Stromal cell of bone marrow (primary cell): ENCODE measurements at regions not wholly inside any gene's neighbourhood (a gene's known extent, or its start where the extent isn't known, plus 50 kb on each side); places are given as distances from the start of the nearest gene placed in this dataset.

Experiments used
- DNase-seq: peaks from one replicate; pipeline ENCODE4 v3.0.0-alpha.2; 2012; ENCODE audit warnings: low read depth

DNA sequence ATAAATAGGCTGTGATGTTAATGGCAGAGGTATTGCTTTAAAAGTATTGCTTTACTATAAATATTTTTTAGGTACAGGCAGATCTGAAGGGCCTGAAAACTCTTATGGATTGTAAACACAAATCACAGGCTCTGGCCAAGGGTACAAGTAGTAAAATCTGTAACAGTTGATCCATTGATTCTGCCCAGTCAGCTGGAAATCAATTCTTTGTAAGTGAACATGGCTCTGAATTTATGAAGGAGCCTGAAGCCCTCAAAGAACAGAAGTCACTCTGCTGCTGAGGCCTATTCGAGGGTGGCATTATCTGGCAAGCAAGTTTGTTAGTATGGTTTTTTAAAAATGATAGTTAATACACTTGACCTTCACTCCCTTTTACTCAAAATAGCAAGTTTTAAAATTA is 834.0 kb upstream of the TMPRSS15 start:
- DNase-seq: no peak

DNA sequence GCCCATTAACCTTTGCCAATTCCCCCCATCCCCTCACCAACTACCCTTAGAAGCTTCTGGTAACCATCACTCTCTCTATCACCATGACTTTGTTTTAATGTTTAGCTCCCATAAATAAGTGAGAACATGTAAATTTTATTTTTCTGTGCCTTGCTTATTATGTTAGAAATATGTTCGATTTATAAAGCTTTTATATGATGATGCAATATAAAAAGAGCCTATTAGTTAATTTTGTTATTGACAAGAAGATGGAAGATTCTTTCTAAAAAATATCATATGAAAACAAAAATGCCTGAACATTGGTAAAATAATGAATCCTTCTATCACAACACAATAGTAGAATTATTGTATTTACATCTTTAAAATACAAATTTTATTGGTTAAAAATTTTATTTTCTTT is 836.1 kb upstream of the TMPRSS15 start:
- DNase-seq: no peak

DNA sequence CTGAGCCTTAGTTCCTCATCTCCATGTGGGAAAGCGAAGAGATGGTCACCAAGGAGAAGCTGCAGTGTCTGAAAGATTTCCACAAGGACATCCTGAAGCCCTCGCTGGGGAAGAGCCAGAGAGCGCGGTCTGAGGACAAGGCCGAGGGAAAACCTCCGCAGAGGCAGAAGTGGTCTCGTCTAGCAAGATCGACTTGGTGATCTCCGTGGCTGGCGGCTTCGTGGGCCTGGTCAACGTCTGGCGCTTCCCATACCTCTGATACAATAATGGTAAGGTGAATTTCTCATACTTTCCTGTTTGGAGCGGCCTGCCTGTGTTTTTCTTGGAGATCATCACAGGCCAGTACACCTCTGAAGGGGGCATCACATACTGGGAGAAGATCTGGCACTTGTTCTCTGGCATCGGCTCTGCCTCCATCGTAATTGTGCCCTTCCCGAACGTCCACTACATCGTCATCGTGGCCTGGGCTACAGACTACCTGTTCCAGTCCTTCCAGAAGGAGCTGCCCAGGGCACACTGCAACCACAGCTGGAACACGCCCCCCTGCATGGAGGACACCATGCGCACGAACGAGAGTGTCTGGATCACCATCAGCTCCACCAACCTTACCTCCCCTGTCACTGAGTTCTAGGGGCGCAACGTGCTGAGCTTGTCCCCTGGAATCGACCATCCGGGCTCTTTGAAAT is 841.1 kb upstream of the TMPRSS15 start:
- no peak for DNase-seq

DNA sequence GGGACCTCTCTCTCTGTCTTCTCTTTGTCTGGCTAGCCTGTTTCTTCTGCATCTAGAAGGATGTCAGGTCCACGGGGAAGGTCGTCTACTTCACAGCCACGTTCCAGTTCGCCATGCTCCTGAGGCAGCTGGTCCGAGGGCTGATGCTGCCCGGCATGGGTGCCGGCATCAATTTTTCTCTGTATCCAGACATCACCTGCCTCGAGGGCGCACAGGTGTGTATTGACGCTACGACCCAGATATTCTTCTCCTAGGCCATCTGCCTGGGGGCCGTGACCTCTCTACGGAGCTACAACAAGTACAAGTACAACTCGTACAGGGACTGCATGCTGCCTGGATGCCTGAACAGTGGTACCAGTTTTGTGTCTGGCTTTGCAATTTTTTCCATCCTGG is 841.6 kb upstream of the TMPRSS15 start:
- DNase-seq: no peak

DNA sequence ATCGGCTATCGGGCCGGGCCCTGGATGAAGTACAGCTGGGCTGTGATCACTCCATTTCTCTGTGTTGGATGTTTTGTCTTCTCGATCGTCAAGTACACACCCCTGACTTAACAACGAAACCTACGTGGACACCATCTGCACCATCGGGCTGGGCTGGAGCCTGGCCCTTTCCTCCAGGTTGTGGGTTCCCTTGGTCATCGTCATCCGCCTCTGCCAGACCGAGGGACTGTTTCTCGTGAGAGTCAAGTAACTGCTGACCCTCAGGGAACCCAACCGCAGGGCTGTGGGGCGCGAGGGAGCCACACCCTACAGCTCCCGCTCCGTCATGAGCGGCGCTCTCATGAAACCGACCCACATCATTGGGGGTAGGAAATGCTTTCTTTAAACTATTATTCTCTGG is 842.4 kb upstream of the TMPRSS15 start:
- no peak for DNase-seq

DNA sequence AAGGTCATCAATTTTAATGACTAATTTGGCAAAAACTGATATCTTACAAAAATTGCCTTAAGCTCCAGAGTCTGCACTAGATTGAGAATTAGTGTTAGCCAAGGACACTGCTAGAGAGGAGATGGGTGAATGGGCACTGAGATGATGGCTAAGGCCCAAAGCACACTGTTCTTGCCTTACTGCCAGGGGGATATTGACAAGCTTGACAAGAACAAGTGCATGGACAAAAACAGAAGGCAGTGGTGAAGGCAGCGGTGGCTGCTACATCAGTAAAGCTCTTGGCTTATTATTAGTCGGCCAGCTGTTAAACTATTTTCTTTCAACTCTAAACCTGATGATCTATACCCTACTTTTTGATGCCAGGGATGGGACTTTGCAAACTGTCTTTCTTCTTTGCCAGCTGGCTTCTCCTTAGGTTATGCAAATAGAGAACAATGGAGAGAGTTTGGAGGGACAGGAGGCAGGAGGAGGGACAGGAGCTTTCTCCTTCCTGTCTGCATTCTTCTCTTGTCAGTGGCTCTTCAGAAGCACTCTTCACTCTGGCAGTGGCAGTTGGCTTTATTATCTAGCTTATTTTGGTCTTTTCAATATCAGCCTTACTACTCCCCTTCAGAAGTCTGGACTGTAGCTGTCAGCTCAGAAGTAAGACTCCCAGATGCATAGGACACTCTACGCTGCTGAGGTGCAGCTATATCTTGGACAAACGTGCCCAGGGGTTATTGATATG is 853.5 kb upstream of the TMPRSS15 start:
- DNase-seq: no peak

DNA sequence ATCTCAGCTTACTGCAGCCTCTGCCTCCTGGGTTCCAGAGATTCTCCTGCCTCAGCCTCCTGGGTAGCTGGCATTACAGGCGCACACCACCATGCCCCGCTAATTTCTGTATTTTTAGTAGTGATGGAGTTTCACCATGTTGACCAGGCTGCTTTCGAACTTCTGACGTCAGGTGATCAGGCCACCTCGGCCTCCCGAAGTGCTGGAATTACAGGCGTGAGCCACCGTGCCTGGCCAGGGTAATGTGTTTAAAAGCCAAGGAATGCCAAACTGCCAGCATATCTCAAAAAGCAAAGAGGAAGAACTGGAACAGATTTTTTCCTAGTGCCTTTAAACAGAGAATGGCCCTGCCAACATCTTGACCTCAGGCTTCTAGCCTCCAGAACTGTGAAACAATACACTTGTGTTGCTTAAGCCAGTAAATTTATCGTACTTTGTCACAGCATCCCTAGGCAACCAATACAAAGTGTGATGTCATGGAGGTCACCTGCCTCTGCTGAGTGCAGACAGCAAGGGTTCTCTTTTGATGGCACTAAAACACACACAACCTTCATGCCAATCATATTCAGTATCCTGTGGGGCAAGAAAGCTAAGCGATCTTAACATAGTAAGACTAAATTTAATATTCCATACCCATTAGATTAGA is 858.3 kb upstream of the TMPRSS15 start:
- DNase-seq: no peak

DNA sequence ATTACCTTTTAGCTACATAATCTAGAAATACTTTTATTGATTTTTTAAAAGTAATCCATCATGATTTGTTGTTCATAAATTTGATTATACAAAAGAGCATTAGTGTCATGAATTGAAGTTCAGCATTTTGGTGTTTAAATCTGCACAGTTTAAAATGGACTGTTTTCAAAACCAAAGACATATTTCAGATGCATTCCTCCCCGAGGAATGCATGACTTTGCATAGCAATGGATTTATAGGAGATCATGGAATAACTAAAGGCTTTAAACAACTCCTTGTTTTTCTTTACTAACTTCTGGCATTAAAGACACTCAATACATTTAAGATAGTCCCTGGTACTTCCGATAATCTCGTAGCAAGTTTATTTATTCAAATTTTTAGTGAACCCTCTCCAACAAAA is 863.1 kb upstream of the TMPRSS15 start:
- DNase-seq: no peak

DNA sequence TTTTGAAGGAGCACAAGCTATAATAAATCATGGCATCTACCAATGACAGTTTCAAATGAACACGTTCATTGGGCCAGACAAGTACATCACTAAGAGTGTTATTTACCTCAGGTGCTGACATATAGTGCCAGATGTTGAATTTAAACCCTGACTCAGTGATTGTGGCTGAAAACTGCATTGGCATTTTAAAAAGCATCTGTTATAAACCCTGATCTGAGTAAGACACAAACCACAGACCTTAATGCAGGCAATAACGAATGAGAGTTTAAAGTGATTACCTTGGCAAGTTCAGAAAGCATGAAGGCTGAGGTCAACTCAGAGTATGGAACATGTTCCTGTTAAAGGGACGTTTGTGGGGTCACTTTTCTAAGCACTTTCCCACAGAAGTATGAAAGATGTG is 865.1 kb upstream of the TMPRSS15 start:
- DNase-seq: no peak

DNA sequence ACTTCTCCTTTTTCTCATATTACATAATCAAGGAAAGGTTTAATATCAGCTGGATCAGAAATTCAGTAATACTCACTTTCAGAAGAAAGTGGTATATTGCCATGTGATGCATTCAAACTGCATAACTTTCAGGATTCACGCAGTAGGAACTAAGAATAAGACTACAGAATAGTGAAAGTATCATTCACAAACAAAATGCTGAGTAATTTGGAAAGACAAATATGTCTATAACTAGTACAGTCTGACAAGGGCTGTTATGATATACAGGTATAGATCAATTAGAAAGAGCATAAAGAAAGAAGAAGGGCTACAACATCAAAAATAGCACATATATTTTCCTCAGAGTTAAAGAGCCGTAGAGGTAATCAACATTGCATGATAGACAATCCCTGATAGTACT is 871.5 kb upstream of the TMPRSS15 start:
- no peak for DNase-seq

DNA sequence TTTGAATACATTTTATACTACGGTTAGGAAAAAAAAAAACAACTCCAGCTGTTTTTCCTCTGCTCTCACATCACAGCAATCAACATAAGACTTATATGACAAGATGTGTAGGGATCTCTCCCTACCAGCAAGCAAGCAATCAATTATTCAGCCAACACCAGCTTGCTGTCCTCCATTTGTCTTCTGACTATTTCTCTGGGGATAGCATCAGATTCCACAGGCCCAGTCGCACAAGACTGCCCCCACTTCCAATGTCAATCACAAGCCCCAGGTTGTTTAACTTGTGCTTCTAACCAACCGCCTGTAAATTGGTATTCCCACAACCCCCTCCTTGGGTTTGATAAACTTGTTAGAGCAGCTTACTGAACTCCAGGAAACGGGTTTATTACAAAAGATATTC is 873.1 kb upstream of the TMPRSS15 start:
- DNase-seq: no peak

DNA sequence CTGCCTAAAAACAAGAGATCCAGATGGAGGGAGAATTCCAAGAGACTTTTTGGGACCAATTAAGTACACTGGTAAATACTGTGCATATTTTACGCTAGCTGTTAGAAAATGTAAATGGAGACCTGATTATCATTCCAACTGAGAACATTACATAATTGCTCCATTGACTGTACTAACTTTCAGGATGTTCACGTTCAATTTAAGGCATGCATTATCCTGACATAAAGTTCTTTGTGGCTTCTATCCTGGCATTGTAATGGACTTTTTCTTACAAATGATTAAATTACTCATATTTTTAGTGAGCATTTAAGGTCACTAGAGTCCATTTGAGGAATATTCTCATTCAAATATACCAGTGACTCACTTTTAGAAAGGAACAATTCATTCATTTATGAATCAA is 883.3 kb upstream of the TMPRSS15 start:
- DNase-seq: no peak

DNA sequence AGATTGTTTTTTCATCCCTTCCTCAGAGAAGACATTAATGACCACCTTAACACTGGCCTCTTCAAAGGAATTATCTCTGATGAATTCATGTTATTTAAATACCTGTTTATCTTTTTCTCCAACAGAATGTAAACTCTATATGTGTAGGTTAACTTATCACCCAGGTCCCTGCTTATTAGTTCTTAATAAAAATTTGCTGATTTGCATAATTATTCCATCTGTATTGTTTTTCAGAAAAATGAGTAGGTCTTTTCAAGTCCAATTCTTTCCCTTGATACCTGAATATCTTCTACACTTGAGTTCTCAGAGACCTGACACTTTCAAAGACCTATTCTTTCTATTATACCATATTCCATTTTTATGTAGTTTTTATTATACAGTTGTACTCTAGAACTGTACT is 886.7 kb upstream of the TMPRSS15 start:
- no peak for DNase-seq

DNA sequence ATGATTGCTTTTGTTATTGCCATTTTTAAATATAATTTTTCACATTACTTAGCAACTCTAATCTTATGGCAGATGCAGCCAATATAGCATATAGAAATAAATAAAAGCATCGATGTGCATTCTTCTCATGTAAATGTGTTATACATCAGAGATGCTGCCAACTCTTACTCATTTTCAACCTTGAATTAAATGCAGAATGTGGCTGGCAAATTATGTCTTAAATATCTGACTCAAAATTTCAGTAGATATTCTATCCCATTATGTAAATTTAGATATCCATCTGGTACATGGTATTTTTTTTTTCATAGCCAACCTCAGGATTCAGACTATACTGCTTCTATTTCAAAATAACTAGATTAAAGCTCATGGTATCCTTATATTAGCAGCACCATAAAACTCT is 916.7 kb upstream of the TMPRSS15 start:
- no peak for DNase-seq

DNA sequence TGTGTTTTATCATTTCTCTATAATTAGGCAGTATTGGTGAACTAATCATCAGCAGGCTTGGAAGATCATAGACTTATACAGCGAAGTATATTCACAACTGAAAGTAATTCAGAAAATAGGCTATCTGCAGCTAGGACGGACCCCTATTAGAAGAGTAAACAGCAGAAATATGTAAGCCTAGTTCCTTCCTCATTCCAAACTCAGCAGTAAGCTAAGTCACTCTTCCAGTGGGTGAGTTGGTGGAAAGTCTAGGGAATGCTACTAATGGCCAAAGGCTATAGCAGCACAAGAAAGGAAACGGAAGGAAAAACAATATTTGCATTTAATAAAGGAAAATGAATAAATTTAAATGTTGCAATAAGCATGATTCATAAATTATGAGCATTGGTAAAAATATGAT is 918.1 kb upstream of the TMPRSS15 start:
- no peak for DNase-seq

DNA sequence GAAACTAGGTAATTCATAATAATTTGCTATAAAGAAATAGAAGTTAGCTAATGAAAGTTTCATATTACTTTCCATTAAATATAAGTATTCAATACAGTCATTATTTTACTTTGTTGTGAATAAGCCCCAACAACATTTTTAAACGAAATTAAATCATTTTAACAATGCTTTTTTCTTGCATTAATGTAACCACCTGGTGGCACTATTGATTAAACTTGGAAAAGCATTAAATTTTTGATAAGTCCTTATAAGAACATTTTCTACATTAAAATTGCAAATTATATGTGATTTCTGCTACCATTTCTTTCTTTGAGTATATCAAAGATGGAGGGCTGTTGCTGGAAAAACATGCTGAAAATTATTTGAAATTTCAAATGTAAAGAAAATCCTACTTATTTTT is 918.8 kb upstream of the TMPRSS15 start:
- no peak for DNase-seq

DNA sequence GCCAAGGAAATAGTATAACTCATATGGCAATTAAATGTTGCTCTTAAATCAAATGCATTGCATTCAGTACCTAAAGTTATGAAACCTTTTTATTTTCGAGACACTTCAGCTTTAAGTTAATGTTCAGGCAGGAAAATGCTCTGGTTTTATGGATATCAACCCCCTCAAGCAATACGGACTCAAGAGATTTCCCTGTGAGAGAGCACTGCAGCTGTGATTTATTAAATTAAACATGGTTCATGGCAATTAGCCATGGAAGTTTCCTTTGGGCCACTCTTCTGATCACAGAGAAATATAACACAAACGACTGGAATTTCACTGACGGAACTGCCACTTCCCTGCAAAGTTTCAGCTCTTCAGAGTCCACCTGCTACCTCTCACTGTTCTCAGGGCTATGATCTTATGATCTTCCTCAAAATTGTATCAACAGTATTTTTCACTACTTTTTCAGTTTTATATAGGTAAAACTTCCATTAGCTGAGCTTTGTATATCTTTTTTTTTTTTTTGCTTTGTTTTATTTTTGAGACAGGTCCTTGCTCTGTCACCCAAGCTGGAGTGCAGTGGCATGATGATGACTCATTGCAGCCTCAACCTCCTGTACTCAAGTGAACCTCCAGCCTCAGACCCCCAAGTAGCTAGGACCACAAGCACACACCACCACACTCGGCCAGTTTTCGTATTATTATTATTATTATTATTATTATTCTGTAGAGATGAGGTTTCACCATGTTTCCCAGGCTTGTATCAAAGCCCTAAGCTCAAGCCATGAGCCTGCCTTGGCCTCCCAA is 923.1 kb upstream of the TMPRSS15 start:
- DNase-seq: no peak

DNA sequence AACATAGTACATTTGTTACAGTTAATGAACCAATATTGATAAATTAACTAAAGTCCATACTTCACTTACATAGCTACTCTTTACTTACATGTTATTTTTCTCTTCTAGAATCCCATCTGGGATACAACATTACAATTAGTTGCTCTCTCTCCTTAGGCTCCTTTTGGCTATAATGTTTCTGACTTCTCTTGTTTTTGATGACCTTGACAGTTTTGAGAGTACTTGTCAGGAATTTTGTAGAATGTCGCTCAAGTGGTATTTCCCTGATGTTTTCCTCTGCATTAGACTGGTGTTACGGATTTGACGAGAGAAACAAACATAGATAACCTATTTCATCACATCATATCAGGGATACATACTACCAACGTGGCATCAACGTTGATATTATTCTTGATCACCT is 925.4 kb upstream of the TMPRSS15 start:
- no peak for DNase-seq

DNA sequence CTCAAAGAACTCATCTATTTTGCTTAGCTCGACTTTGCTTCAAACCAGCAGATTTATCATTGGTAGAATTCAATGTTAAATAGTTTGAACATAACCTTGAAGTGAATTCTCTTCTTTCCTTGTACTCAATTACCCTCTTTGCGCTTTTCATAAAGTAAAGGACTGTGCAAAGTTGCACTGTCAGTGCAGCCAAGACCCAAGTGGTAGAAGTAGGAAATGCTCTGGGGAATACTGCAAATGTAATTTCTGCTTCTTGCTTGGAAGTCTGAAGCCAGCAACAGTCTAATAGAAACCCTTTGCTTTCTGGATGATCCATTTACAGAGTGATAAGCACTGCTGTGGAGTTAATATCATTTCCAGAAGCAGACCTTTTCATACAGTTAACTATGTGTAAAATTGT is 936.7 kb upstream of the TMPRSS15 start:
- no peak for DNase-seq

DNA sequence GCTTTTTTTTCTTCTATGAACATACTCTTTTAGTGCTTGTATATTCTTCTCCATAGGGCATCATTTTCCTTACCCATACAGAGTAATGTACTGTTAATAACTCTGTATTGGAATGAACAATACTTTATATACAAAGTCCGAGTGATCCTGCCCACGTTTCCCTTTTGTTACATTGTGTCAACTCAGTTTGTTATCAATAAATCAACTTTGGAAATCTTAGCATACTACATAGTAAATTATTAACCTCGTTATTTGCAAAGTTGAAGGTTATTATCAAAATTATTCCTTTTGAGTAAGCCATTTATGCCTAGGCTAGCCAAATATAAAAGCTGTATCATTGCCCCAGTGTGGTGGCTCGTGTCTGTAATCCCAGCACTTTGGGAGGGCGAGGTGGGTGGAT is 937.4 kb upstream of the TMPRSS15 start:
- DNase-seq: no peak

DNA sequence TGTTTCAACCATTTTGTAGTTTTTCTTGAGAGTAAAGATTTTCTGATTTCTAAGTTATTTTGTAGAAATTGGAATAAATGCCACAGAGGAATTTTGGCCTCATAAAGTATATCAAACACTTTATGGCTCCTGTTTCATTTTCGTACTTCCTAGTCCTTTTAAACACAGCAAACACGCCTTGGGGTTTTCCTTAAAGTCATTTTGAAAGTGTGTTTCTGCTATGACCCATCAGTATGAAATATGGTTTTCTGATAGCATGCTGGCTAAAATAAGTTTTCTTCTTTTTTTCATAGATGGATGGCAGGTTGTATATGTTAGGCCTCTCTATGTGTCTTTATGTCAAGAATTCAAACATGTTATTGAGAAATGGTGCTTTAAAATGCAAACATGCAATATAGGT is 940.1 kb upstream of the TMPRSS15 start:
- DNase-seq: no peak

DNA sequence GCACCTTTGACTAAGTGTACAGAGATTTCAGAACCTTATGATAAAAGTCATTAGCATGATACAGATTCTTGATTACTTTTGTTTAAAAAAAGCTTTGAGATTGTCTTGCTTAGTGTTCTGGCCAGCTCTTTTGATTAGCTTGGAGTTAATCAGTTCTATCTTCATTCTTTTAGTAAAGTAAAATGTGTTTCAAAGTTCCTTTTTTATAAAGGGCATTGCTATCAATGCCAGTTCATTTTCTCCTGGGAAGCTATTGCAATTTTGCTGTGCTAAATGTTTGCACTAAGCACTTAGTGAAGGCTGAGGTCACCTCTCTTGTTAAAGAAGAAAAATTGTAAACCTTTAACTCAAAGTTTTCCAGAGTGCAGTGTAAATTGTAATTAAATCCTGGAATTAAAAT is 946.7 kb upstream of the TMPRSS15 start:
- DNase-seq: no peak

DNA sequence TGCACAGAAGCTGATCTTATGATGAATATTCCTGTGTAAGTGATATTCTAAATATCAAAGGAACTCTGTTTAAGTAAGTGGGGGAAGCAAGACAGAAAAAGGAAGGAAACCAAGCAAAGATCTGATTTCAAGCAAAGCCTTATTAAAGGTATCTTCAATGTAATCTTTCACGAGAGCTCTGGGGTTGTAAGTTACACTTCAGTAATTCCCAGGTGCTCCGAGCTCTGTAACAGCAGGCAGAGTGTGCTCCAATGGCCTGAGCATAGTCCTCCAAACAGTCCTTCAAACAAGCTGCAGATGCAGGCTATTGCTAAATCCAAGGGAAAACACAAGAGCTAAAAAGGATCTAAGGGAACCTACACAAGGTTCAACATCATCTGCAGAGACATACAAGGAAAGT is 949.7 kb upstream of the TMPRSS15 start:
- no peak for DNase-seq
